ENCODE measurements at regions not wholly inside any gene's neighbourhood (a gene's known extent, or its start where the extent isn't known, plus 50 kb on each side); places are given as distances from the start of the nearest gene placed in this dataset.

DNA sequence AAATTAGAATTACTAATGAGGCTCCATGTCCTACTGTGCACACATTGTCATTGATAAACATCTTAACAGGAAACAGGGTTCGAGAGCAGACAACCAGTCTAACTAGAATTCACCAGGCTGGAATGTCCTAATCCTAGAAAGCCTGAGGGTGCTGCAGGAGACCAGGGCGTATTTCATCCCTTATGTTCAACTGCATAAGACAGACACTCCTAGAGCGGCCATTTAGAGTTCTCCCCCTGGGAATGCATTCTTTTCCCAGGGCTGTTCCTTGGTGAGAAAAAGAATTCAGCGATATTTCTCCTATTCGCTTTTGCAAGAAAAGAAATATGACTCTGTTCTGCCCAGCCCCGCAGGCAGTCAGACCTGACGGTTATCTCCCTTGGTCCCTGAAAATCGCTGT is 486.0 kb downstream of the REEP3 start:
- TF ChIP-seq EZH2 (IDR thresholded peaks at IDR 0.05) = no peak
- no peak for TF ChIP-seq EZH2phosphoT487 (IDR thresholded peaks at IDR 0.05)

Data from neural progenitor cell (in vitro differentiated cells).